GM19452 (cell line): ENCODE measurements at regions not wholly inside any gene's neighbourhood (a gene's known extent, or its start where the extent isn't known, plus 50 kb on each side); places are given as distances from the start of the nearest gene placed in this dataset.
"Not testable (repeated sequence)": the region's sequence is repeated elsewhere in the genome, so short reads cannot be mapped to it uniquely, and the experiment has no call there.

ENCODE experiments used
- ATAC-seq: cut with Tn5 transposase; IDR thresholded peaks from one replicate; pipeline ENCODE4 v1.9.1; 2021; ENCODE audit not compliant: unreplicated experiment

- no peak for ATAC-seq
Measured at GRCh38 chr5:138702166-138703077, 50.8 kb upstream of the CTNNA1 start.

- ATAC-seq = no peak
Measured at GRCh38 chr5:138701678-138702077, 51.5 kb upstream of the CTNNA1 start.

GRCh38 chr5:138700581-138701362, 52.5 kb upstream of the CTNNA1 start:
- ATAC-seq = no peak

- ATAC-seq = no peak
Measured at GRCh38 chr5:138699482-138699881, 53.7 kb upstream of the CTNNA1 start.

GRCh38 chr5:138698713-138699112, 54.5 kb upstream of the CTNNA1 start:
- no peak for ATAC-seq

- no peak for ATAC-seq
Measured at GRCh38 chr5:138697720-138698360, 55.4 kb upstream of the CTNNA1 start.

GRCh38 chr5:138696501-138696900, 56.7 kb upstream of the CTNNA1 start:
- no peak for ATAC-seq

GRCh38 chr5:138695781-138696180, 57.4 kb upstream of the CTNNA1 start:
- no peak for ATAC-seq

GRCh38 chr5:138694146-138694545, 59.1 kb upstream of the CTNNA1 start:
- ATAC-seq = no peak

- no peak for ATAC-seq
Measured at GRCh38 chr5:138692370-138692769, 60.9 kb upstream of the CTNNA1 start.

GRCh38 chr5:138686668-138687067, 66.6 kb upstream of the CTNNA1 start:
- ATAC-seq = no peak

GRCh38 chr5:138685193-138685745, 68.0 kb upstream of the CTNNA1 start:
- no peak for ATAC-seq

- ATAC-seq = not testable (repeated sequence)
Measured at GRCh38 chr5:138682462-138682861, 70.8 kb upstream of the CTNNA1 start.

GRCh38 chr5:138678826-138679225, 74.4 kb upstream of the CTNNA1 start:
- not testable (repeated sequence) for ATAC-seq

- ATAC-seq = no peak
Measured at GRCh38 chr5:138677782-138678181, 75.4 kb upstream of the CTNNA1 start.

- ATAC-seq = no peak
Measured at GRCh38 chr5:138676556-138677193, 76.5 kb upstream of the CTNNA1 start.

GRCh38 chr5:138676002-138676401, 77.2 kb upstream of the CTNNA1 start:
- ATAC-seq = no peak

- no peak for ATAC-seq
Measured at GRCh38 chr5:138668451-138669380, 84.5 kb upstream of the CTNNA1 start.

GRCh38 chr5:138667782-138668331, 85.4 kb upstream of the CTNNA1 start:
- ATAC-seq = not testable (repeated sequence)
